HepG2 (cell line): ENCODE measurements at regions not wholly inside any gene's neighbourhood (a gene's known extent, or its start where the extent isn't known, plus 50 kb on each side); places are given as distances from the start of the nearest gene placed in this dataset.

Experiments
- ATAC-seq: fragments of 200-7000 bp; cut with Tn5 transposase; 3 replicates; pipeline ENCODE4 v1.9.1; 2020; ENCODE audit warnings: mild to moderate bottlenecking, moderate library complexity
- BruUV-seq: library from RNA; stranded (reverse); fragments of 400-500 nt; replicated peaks from 2 replicates; lab custom pipeline; 2021; lab: Mats Ljungman, UMichigan
- CTCF ChIA-PET: fragments of 300-600 bp; formaldehyde crosslinking; extraction: SDS; loops from one replicate; lab custom pipeline; 2021; ENCODE audit warnings: low total read pairs, inconsistent platforms, low intra/inter-chr PET ratio; lab: Yijun Ruan, JAX
- POLR2A ChIA-PET: fragments of 350-600 bp; sonication (Branson Sonifier 250); formaldehyde crosslinking; loops from one replicate; lab custom pipeline; 2020; ENCODE audit warnings: antibody characterized with exemption, inconsistent platforms; lab: Yijun Ruan, JAX
- DNase-seq: peaks from one replicate; pipeline ENCODE4 v3.0.0-alpha.2; 2015; ENCODE audit warnings: low spot score
- FAIRE-seq: peaks from 3 replicates; lab custom pipeline; 2011; peaks lifted over from hg19 to GRCh38; lab: Jason Lieb, UNC
- H2AFZ ChIP-seq: one replicate; pipeline ENCODE4 v1.6.1; 2011; ENCODE audit warnings: low read length, inconsistent platforms
- H3K27ac ChIP-seq: fragments of 300-600 bp; 3 replicates; pipeline ENCODE4 v1.8.0; 2011; ENCODE audit warnings: mixed run types, mild to moderate bottlenecking, mixed read lengths, low read length, inconsistent platforms; ENCODE audit not compliant: insufficient read depth; ENCODE audit errors: extremely low read length
- H3K27me3 ChIP-seq, 2 experiments: fragments of 200-600 bp in 1 of 2; 2 replicates in 1 of 2; 3 replicates in 1 of 2; pipeline versions ENCODE4 v1.6.0 to v1.8.0; 2011; ENCODE audit warnings: low read length in 2 of 2, mild to moderate bottlenecking in 2 of 2, moderate library complexity in 2 of 2, inconsistent platforms in 1 of 2; ENCODE audit not compliant: insufficient read depth in 2 of 2, control insufficient read depth in 1 of 2
- H3K36me3 ChIP-seq, 2 experiments: fragments of 200-600 bp in 1 of 2; replicated peaks in 1 of 2; 2 replicates in 1 of 2; 3 replicates in 1 of 2; pipeline versions ENCODE4 v1.5.1 to v1.8.0; 2011; ENCODE audit warnings: low read length in 2 of 2, inconsistent platforms in 1 of 2; ENCODE audit not compliant: insufficient read depth in 2 of 2, control insufficient read depth in 1 of 2
- H3K4me1 ChIP-seq: 2 replicates; pipeline ENCODE4 v1.5.1; 2012; ENCODE audit warnings: low read length, inconsistent platforms; ENCODE audit not compliant: insufficient read depth
- H3K4me2 ChIP-seq: 2 replicates; pipeline ENCODE4 v1.6.0; 2011; ENCODE audit warnings: low read depth, low read length, inconsistent platforms
- H3K4me3 ChIP-seq, 3 experiments: fragments of 200-600 bp in 1 of 3; sonication (generic), shearing (Covaris generic) in 1 of 3; replicated peaks in 1 of 3; 2 replicates each; pipeline ENCODE4 v1.5.1; 2011 to 2016; ENCODE audit warnings: low read length in 3 of 3, inconsistent platforms in 2 of 3, low read depth in 2 of 3, mild to moderate bottlenecking in 2 of 3, control low read depth in 1 of 3, mixed read lengths in 1 of 3; ENCODE audit not compliant: insufficient read depth in 1 of 3
- H3K79me2 ChIP-seq: one replicate; pipeline ENCODE4 v1.6.1; 2011; ENCODE audit warnings: low read length, inconsistent platforms; ENCODE audit not compliant: insufficient read depth
- H3K9ac ChIP-seq: 2 replicates; pipeline ENCODE4 v1.6.0; 2011; ENCODE audit warnings: mild to moderate bottlenecking, low read depth, low read length, inconsistent platforms; ENCODE audit not compliant: insufficient read depth
- H3K9me3 ChIP-seq: 2 replicates; pipeline ENCODE4 v1.5.1; 2012; ENCODE audit warnings: mild to moderate bottlenecking, low read length
- H4K20me1 ChIP-seq: 2 replicates; pipeline ENCODE4 v1.6.0; 2011; ENCODE audit warnings: inconsistent platforms, mild to moderate bottlenecking, low read length, moderate library complexity; ENCODE audit not compliant: insufficient read depth
- BHLHE40 ChIP-seq: IDR thresholded peaks from 2 replicates; pipeline ENCODE4 v1.6.1; 2011; ENCODE audit warnings: low read length, improper control_type of control experiment
- ELF3 ChIP-seq: IDR thresholded peaks from 2 replicates; pipeline ENCODE4 v1.6.1; 2016; ENCODE audit warnings: missing genetic modification reagents, missing compliant biosample characterization
- FOXK2 ChIP-seq: fragments of 450-650 bp; IDR thresholded peaks from 2 replicates; pipeline ENCODE4 v1.6.1; 2016
- NCOA1 ChIP-seq: sonication (generic); formaldehyde crosslinking; IDR thresholded peaks from 2 replicates; pipeline ENCODE4 v1.9.0; 2021; ENCODE audit warnings: missing genetic modification reagents
- PAWR ChIP-seq: sonication (generic); formaldehyde crosslinking; IDR thresholded peaks from 2 replicates; pipeline ENCODE4 v1.4.0; 2020; ENCODE audit warnings: missing genetic modification reagents, mild to moderate bottlenecking, borderline replicate concordance
- RAD51 ChIP-seq: fragments of 450-650 bp; IDR thresholded peaks from 2 replicates; pipeline ENCODE4 v1.6.1; 2016; ENCODE audit warnings: borderline replicate concordance
- SMYD3 ChIP-seq: sonication (generic); formaldehyde crosslinking; IDR thresholded peaks from 2 replicates; pipeline ENCODE4 v1.8.1; 2023; ENCODE audit warnings: mild to moderate bottlenecking, missing genetic modification reagents
- SP5 ChIP-seq: IDR thresholded peaks from 2 replicates; pipeline ENCODE4 v1.6.1; 2016; ENCODE audit warnings: low read depth, borderline replicate concordance
- TEAD3 ChIP-seq: optimal IDR thresholded peaks from 2 replicates; pipeline ENCODE3; 2016; ENCODE audit warnings: borderline replicate concordance
- ZNF136 ChIP-seq: sonication (generic); formaldehyde crosslinking; IDR thresholded peaks from 2 replicates; pipeline ENCODE4 v1.8.1; 2022; ENCODE audit warnings: low read depth, mild to moderate bottlenecking, moderate library complexity, missing genetic modification reagents
- ZNF547 ChIP-seq: sonication (generic); formaldehyde crosslinking; IDR thresholded peaks from 2 replicates; pipeline ENCODE4 v1.5.1; 2020; ENCODE audit warnings: mild to moderate bottlenecking, missing genetic modification reagents
- ZNF552 ChIP-seq: sonication (generic); formaldehyde crosslinking; IDR thresholded peaks from 2 replicates; pipeline ENCODE4 v1.9.0; 2022; ENCODE audit warnings: missing genetic modification reagents, mild to moderate bottlenecking, borderline replicate concordance
- ZNF556 ChIP-seq: sonication (generic); formaldehyde crosslinking; IDR thresholded peaks from 2 replicates; pipeline ENCODE4 v1.4.0; 2020; ENCODE audit warnings: mild to moderate bottlenecking, missing genetic modification reagents, borderline replicate concordance
- ZNF816 ChIP-seq: sonication (generic); formaldehyde crosslinking; IDR thresholded peaks from 2 replicates; pipeline ENCODE4 v1.8.0; 2022; ENCODE audit warnings: missing genetic modification reagents, mild to moderate bottlenecking, borderline replicate concordance
- WGBS: methylation state at CpG from one replicate; pipeline ENCODE4 v1.1.6; 2017; ENCODE audit warnings: low lambda C conversion rate; 5-methylcytosine and 5-hydroxymethylcytosine counted together
- in situ Hi-C: cut with HindIII; loops from 2 replicates; pipeline ENCODE4 v1.10.0; 2017; ENCODE audit warnings: low pct_unique_long_range_greater_than_20kb; ENCODE audit not compliant: extremely low pct_ligation_motif_present
- intact Hi-C: fragments of 100-400 bp; cut with micrococcal nuclease; formaldehyde crosslinking; loops from one replicate; pipeline ENCODE4 v1.10.0; 2022; ENCODE audit not compliant: unreplicated experiment
- TF ChIP-seq, protein P1 (sequence below): sonication (generic); formaldehyde crosslinking; conservative IDR thresholded peaks from 2 replicates; pipeline ENCODE4 v1.4.0; 2020; ENCODE audit warnings: missing genetic modification reagents
- TF ChIP-seq, protein P2 (sequence below): sonication (generic); formaldehyde crosslinking; IDR thresholded peaks from 2 replicates; pipeline ENCODE4 v1.5.0; 2020; ENCODE audit warnings: mild to moderate bottlenecking, missing genetic modification reagents, borderline replicate concordance

- in situ Hi-C loops (no loop called here), intact Hi-C loops (no loop called here)
- ATAC-seq = no peak
- ChIA-PET CTCF (no interaction called here), POLR2A (no interaction called here)
- Histone ChIP-seq H3K36me3 (no peaks in the 10 kb centered on the region), H3K4me2 (no peak overlapping the region), H3K9me3 (no peaks in the 10 kb centered on the region), H3K27me3 (no peaks in the 10 kb centered on the region), H3K4me3 (no peak overlapping the region), H3K9ac (no peak overlapping the region), H3K27ac (no peak overlapping the region), H2AFZ (no peak overlapping the region), H3K4me1 (no peaks in the 10 kb centered on the region), H4K20me1 (no peaks in the 10 kb centered on the region), H3K79me2 (no peaks in the 10 kb centered on the region)
- no peak for DNase-seq
- FAIRE-seq = no peak
- no TSS peak for BruUV-seq
- WGBS = 1% methylated on average over 9 of the region's 9 CpGs
- TF ChIP-seq ZNF136 (CRISPR knock-in tag) = no peak
- TF ChIP-seq ELF3 (CRISPR knock-in tag) = no peak
- TF ChIP-seq TEAD3 = no peak
- TF ChIP-seq, protein P1, sequence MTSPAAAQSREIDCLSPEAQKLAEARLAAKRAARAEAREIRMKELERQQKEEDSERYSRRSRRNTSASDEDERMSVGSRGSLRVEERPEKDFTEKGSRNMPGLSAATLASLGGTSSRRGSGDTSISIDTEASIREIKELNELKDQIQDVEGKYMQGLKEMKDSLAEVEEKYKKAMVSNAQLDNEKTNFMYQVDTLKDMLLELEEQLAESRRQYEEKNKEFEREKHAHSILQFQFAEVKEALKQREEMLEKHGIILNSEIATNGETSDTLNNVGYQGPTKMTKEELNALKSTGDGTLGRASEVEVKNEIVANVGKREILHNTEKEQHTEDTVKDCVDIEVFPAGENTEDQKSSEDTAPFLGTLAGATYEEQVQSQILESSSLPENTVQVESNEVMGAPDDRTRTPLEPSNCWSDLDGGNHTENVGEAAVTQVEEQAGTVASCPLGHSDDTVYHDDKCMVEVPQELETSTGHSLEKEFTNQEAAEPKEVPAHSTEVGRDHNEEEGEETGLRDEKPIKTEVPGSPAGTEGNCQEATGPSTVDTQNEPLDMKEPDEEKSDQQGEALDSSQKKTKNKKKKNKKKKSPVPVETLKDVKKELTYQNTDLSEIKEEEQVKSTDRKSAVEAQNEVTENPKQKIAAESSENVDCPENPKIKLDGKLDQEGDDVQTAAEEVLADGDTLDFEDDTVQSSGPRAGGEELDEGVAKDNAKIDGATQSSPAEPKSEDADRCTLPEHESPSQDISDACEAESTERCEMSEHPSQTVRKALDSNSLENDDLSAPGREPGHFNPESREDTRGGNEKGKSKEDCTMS = no peak
- no peak for TF ChIP-seq SMYD3
- TF ChIP-seq ZNF816 = no peak
- TF ChIP-seq BHLHE40 = no peak
- TF ChIP-seq, protein P2, sequence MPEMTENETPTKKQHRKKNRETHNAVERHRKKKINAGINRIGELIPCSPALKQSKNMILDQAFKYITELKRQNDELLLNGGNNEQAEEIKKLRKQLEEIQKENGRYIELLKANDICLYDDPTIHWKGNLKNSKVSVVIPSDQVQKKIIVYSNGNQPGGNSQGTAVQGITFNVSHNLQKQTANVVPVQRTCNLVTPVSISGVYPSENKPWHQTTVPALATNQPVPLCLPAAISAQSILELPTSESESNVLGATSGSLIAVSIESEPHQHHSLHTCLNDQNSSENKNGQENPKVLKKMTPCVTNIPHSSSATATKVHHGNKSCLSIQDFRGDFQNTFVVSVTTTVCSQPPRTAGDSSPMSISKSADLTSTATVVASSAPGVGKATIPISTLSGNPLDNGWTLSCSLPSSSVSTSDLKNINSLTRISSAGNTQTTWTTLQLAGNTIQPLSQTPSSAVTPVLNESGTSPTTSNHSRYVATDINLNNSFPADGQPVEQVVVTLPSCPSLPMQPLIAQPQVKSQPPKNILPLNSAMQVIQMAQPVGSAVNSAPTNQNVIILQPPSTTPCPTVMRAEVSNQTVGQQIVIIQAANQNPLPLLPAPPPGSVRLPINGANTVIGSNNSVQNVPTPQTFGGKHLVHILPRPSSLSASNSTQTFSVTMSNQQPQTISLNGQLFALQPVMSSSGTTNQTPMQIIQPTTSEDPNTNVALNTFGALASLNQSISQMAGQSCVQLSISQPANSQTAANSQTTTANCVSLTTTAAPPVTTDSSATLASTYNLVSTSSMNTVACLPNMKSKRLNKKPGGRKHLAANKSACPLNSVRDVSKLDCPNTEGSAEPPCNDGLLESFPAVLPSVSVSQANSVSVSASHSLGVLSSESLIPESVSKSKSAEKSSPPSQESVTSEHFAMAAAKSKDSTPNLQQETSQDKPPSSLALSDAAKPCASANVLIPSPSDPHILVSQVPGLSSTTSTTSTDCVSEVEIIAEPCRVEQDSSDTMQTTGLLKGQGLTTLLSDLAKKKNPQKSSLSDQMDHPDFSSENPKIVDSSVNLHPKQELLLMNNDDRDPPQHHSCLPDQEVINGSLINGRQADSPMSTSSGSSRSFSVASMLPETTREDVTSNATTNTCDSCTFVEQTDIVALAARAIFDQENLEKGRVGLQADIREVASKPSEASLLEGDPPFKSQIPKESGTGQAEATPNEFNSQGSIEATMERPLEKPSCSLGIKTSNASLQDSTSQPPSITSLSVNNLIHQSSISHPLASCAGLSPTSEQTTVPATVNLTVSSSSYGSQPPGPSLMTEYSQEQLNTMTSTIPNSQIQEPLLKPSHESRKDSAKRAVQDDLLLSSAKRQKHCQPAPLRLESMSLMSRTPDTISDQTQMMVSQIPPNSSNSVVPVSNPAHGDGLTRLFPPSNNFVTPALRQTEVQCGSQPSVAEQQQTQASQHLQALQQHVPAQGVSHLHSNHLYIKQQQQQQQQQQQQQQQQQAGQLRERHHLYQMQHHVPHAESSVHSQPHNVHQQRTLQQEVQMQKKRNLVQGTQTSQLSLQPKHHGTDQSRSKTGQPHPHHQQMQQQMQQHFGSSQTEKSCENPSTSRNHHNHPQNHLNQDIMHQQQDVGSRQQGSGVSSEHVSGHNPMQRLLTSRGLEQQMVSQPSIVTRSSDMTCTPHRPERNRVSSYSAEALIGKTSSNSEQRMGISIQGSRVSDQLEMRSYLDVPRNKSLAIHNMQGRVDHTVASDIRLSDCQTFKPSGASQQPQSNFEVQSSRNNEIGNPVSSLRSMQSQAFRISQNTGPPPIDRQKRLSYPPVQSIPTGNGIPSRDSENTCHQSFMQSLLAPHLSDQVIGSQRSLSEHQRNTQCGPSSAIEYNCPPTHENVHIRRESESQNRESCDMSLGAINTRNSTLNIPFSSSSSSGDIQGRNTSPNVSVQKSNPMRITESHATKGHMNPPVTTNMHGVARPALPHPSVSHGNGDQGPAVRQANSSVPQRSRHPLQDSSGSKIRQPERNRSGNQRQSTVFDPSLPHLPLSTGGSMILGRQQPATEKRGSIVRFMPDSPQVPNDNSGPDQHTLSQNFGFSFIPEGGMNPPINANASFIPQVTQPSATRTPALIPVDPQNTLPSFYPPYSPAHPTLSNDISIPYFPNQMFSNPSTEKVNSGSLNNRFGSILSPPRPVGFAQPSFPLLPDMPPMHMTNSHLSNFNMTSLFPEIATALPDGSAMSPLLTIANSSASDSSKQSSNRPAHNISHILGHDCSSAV (CRISPR knock-in tag) = no peak
- TF ChIP-seq PAWR (CRISPR knock-in tag) = no peak
- TF ChIP-seq SP5 = no peak
- no peak for TF ChIP-seq ZNF552
- no peak for TF ChIP-seq FOXK2
- TF ChIP-seq ZNF556 = no peak
- TF ChIP-seq NCOA1 = no peak
- no peak for TF ChIP-seq ZNF547 (CRISPR knock-in tag)
- no peak for TF ChIP-seq RAD51
Measured at GRCh38 chr1:194442901-194443575, 1256.6 kb upstream of the B3GALT2 start.
